CD4-positive, alpha-beta T cell treated with Interleukin-4 for 1 hour (primary cell): ENCODE measurements at regions not wholly inside any gene's neighbourhood (a gene's known extent, or its start where the extent isn't known, plus 50 kb on each side); places are given as distances from the start of the nearest gene placed in this dataset.
A peak's percentile ranks its signal among the peaks of the same experiment; 100 is the strongest.

Experiments
- DNase-seq, 2 donors: peaks; one replicate each; pipeline ENCODE4 v3.0.0-alpha.2; 2020 to 2022

DNA sequence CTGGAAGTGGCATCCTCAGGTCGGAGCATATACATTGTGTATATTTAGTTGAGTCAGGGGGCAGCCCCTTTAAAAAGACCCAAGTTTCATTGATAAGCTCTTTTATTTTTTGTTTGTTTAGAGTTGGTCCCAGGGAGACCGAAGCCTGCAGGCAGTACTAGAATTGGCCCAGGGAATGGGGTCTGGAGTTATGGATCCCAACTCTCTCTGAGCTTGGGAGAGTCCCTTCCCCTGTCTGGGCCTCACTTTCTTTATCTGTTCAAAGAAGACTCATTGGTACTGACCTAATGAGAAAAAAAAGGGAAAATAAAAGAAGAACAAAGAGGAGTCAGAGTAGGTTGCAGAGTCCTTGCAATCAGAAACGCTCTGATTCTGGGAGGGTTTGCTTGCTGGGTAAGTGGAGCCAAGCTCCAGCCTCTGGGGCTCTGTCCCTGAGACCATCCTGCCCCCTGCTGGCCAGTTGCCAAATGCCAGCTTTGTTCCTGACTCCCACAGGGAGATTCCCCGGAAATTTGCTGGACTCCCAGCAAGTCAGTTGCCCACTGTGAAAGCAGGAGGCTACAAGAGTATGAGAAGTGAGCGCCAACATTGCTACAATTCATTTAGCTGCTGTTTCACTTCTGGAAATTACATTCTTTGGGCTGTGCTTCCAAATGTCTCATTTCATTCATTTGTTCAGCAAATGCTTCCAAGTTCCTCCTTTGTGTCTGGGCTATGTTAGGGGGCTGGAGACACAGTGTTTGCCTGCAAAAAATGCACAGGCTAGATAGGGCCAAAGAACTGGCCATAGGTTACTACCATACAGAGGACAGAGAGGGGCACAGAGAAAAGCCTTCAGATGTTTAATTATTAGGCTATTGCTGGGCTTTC, 156.2 kb downstream of the MELK start:
- DNase-seq, result peak; percentile 58 to 60

DNA sequence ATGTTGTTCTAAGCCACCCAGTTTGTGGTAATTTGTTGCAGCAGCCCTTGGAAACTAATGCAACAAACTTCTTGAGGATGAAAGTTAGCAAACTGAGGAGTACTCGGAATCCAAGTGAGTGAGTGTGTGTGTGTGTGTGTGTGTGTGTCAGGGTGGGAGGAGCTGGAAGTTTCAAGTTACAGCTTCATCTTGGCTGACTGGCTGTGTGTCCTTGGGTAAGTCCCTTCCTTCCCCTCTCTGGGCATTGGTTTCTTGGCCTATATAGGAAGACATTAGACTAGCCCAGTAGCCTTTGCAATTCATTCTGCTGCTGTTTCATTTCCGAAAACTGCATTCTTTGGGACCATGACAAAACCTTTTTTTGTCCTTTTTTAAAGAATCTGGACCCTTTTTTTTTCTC, 157.2 kb downstream of the MELK start:
- DNase-seq, result no peak

DNA sequence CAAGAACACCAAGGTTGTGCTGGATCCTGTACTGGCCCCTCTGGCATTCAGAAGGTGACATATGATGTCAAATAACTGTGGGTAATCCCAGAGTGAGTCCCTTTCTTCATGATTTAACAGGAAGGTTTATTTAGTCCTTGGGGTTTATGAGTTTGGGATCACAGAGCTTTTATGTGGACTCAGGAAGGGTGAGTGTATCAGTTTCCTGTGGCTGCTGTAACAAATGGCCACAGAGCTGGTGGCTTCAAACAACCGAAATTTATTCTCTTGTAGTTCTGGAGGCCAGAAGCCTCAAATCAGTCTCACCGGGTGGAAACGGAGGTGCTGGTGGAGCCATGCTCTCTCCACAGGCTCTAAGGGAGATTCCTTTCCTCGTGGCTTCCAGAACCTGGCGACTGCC, 157.7 kb downstream of the MELK start:
- no peak for DNase-seq

DNA sequence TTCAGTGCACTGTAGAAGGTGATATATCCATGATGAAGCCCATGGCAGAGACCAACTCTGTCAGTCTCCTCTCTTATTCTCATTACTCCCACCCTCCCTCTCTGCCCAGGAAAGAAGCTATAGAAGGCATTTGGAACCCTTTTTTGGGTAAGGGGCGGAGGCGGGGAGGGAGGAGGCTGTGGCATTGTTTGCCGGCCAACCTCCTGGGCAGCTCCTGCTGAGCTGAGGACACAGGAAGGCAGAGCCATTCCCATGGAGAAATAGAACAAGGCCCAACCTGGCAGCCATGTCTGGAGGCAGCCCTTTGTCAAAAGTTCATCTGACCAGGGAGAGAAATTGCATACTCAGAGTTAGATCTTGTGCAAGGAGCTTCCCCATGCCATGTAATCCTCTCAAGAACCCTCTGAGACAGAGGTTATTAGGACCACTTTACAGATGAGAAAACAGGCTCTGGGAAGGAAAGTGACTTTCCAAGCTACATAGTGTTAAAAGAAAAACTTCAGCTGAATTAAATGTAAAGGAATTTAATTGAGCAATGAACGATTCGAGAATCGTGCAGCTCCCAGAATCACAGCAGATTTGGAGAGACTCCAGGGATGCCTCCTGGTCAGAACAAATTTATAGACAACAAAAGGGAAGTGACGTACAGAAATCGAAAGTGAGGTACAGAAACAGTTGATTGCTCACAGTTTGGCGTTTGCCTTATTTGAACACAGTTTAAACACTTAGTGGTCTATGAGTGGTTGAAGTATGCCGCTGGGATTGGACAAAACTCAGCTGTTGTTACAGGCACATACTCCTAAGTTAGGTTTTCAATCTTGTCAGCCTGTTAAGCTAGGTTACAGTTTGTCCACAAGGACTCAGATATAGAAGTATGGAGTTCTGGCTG, 158.6 kb downstream of the MELK start:
- no peak for DNase-seq

- no peak for DNase-seq
Measured at GRCh38 chr9:36734737-36735136, 162.0 kb downstream of the MELK start.

DNA sequence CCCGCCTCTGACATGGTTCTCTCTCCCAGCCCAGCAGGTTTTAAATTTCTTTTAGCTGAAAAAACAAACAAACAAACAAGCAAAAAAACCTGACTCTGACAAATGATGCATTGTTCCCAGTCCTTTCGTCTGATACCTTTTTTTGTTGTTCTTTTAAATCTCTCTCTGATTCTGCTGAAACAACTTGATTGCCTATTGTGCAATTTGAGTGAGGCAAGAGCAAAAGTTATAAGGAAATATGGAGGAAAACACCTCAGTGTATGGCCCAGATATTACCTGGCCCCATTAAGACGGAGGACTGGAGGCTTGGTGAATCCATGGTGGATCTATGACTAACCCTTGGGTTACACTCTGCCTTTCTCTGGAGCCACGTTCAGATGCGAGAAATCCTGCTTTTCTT, 164.0 kb downstream of the MELK start:
- no peak for DNase-seq

DNA sequence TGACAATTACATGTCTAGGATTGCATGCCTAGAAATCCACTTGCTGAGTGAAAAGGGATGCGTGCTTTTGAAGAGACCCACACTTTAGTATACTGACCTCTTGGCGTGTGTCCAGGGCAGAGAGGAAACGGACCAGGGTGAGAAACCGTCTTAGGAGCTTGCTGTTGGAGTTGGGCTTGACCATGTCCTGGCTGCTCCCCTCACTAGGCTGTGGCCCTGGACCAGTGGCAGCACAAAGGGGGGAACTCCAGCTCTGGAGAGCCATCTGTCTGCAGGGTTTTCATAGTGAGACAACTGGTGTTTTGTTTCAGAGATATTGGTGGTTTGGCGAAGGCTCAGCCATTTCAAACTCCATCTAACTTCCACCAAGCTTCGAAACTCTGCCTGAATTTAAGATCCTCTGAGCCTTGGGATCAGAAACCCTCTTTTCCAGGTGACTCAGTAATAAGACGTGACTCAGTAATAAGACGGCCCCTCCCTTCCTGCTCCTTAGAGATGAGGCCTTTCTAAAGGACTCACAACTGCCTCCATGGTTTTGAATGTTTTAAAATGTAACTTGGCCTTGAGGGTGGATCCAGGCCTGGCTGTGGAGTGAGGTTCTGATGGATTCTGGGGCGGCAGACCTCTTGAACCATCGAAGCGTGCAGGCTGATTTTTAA, 165.8 kb downstream of the MELK start:
- no peak for DNase-seq

GRCh38 chr9:36739373-36740116, 166.8 kb downstream of the MELK start:
- DNase-seq, result no peak

DNA sequence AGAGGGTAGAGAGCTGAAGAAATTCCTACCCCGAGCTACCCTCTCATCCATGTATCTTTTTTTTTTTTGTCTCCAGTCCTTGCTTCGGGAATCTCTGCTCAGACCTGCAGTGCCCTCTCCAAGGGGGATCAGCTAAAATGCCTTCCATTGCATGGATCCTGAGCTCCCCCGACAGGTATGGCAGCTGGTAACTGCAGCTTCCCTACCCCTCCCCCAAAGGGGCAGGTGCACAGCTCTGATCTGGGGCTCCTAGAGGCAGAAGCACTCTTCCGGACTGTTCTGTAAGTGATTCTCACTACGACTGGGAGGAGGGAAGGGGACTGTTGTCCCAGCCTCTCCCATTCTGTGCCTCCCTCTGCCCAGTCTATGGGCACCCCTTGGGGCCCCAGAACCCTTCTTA, 169.6 kb downstream of the MELK start:
- DNase-seq, result no peak

DNA sequence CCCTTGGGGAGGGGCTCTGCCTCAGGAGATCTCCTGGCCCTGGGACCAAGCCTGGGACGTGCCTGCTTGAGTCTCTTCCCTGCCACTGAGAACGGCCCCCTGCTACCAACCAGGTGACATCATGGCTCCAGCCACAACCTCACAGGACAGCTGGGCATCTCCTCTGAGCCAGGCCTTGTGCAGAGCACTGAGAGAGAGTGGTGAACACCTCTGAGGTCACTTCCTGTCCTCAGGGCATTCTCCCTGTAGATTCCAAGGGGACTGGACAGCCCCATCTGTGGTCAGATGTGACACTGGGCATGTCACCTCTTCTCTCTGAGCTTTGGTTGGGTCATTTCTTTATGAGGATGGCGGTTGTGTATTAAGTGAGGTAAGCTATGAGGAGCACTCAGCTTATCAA, 172.0 kb downstream of the MELK start:
- DNase-seq, result no peak

- no peak for DNase-seq
Measured at GRCh38 chr9:36745977-36746376, 173.3 kb downstream of the MELK start.

- DNase-seq, result no peak
Measured at GRCh38 chr9:36746415-36746814, 173.7 kb downstream of the MELK start.

DNA sequence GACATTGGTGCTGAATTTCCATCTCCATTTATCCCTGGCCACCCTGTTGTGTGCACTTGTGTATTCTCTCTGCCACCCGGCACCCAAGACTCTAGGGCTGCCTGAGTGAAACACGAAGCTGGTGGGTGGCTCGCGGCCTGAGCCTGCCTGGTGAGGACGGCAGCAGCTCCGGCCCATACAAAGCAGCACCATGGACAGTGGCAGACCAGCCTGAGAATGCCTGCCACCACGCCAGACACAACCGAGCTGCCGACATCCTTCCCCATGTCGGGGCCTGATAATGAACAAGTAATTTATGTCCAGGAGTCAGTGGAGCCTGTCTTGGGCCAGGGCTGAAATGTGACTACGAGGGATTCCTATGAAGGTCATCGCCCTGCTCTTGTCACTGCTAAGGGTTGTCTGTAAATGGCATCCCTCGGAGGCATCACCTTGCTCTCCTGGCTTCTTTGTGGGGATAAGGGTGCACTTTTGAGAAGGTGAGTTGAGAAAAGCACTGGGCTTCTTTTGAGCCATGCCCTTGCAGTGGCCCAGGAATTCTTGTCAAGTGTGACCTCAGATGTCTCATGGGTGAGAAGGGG, 175.7 kb downstream of the MELK start:
- DNase-seq, result no peak

GRCh38 chr9:36749461-36749860, 176.8 kb downstream of the MELK start:
- no peak for DNase-seq

DNA sequence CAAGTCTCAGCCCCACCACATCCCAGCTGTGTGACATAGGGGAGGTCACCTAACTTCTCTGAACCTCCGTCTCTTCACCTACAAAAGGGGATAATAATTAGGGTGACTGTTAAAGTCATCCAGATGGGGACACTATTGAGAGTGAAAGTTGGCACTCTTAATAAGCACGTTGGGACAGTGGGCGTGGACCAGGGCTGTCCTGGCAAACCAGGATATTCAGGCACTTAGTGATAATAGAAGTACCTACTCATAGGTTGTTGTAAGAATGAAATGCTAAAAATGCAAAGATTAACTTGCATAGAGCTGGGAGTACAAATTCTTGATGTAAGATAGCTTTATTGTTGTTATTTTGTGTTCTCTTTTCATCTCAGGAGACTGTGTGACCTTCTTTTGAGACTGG, 177.9 kb downstream of the MELK start:
- DNase-seq, result no peak

- DNase-seq, result no peak
Measured at GRCh38 chr9:36755019-36755418, 182.3 kb downstream of the MELK start.

GRCh38 chr9:36759141-36759540, 186.4 kb downstream of the MELK start:
- DNase-seq, result no peak

DNA sequence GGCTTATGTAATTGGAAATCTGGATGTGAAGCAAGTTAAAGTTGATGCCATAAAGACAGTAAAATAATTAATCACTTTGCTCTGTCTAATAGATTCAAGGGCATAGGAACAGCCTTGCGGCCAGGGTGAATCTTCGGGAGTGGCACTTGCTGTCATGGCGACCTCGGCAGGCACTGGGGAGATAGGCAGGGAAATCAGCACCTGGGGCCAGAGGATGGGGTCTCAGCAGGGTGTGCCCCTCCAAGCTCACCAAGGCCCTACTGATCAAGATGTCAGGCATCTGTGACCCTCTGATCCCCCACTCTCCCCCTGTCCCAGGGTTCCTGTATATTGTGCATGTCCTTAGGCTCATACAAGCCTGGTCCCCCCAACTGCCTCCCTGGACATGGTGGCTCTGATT, 187.3 kb downstream of the MELK start:
- no peak for DNase-seq

DNA sequence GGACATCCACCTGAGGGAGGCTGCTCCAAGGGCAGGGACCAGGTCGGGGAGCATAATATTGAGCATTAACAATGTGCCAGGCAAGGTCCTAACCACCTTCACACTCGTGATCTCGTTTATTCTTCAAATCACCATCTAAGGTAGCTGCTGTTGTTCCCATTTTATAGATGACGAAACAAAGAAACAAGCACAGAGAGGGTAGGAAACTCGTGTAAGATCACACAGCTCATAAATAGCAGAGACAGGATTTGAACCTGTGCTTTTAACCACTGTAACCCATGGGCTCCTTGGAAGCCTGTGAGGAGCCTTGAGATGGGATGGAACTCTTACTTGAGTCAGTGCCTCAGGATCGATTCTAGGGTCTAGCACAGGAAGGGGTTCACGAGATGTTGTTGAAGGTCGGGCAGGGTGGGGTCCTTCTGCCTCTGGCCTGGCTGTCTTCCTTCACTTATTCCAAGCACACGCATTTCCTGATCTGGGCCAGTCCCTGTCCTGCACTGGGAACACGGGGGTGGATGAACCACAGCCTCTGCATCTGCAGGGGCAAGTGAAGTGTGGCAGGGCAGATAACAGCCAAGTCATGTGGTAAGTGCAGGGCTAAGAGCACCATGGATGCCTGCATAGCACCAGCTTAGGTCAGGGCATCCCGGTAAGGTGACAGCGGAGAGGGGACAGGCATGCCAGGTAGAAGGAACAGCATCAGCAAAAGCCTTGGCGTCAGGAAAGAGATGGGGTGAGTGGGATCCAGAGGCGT, 188.1 kb downstream of the MELK start:
- DNase-seq, result no peak

DNA sequence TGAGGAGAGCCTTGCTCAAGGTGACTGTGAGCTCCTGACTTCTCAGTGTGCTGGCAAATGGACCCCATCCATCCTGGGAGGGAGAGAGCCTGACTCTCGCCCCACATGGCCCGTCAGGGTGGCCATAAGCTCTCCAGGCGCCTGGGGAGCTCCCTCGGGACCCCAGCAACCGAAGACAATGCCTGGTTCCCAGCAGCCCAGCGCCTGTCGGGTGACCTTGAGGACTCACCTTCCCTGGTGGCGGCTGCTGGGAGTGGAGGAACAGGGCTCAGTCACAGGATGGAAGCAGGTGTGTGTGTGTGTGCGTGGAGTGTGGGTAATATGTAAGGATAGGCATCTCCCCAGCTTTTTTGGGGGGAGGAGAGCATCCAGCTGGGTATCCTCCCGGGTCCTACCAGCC, 190.3 kb downstream of the MELK start:
- no peak for DNase-seq

- no peak for DNase-seq
Measured at GRCh38 chr9:36763778-36764177, 191.1 kb downstream of the MELK start.
